Glomerular visceral epithelial cell (primary cell): ENCODE measurements at regions not wholly inside any gene's neighbourhood (a gene's known extent, or its start where the extent isn't known, plus 50 kb on each side); places are given as distances from the start of the nearest gene placed in this dataset.

Experiments used
- DNase-seq: peaks from one replicate; pipeline ENCODE4 v3.0.0-alpha.2; 2016; ENCODE audit errors: extremely low spot score

DNA sequence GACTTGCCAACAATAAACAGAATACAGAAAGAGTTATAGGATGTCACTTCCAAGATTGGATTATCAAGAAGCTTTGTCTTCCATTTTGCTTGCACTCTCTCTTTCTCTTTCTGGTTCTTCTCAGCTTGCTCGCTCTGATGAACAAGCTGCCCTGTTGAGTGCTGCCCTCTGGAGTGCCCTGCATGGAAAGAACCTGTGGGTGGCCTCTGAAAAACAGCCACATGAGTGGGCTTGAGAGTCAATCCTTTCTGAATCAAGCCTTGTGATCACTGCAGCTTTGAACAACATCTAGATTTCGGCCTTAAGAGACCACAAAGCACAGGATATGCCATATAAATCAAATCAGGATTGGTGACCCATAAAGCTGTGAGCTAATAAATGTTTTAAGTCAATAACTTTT lies 185.1 kb downstream of the KIF2B start:
- no peak for DNase-seq

DNA sequence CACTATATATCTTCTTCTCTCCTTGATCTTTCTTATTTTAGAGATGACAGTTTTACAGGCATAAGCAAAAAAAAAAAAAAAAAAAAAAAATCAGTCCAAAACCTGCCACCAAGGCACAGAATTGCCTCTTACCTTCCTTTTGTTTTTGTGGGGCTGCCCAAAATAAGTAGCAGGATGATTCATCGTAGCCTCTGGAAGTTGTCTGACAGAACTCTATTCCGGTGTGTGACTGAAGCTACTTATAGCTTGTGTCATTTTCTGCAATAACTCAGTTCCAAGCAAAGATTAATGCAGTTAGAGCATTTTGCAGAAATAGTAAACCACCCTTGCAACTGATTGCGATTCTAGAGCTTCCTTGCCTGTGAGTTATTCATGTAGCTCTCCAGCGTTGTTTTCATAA lies 186.8 kb downstream of the KIF2B start:
- DNase-seq = no peak

GRCh38 chr17:54013072-54013471 lies 190.3 kb downstream of the KIF2B start:
- DNase-seq = no peak

- DNase-seq = no peak
These were observed 193.0 kb downstream of the KIF2B start for GRCh38 chr17:54015734-54016133.

DNA sequence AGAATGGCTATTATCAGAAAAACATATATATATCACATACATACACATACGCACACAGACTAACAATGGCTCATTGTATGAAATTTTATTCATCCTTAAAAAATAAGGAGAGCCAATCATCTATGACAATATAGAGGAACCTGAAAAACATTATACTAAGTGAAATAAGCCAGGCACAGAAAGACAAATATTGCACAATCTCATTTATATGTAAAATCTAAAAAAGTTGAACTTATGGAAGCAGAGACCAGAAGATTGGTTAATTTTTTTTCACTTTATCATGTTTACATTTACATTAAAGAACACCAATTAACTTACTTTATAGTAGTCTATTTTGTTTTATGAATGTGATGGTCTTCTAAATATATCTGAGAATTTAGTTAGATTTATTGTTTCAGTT lies 198.7 kb downstream of the KIF2B start:
- no peak for DNase-seq

GRCh38 chr17:54028986-54029580 lies 206.4 kb downstream of the KIF2B start:
- no peak for DNase-seq

GRCh38 chr17:54029986-54030385 lies 207.3 kb downstream of the KIF2B start:
- DNase-seq = no peak

DNA sequence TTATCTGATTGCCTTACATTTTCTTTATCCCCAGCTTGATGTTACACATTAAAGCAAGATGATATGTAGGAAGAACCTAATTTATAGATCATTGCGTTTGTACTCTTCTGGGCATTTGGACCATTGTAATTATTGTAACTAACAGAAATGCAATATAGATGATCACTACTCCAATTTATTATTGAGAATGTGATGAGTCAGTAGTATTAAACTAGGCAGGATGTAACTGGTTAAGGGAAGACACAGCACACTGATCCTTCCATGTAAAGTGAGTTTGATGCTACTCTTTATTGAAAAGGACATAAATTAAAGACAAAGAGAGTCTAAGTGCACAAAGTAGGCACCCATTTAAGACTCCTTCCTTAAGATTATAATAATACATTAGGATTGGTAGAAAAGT lies 223.8 kb downstream of the KIF2B start:
- no peak for DNase-seq

DNA sequence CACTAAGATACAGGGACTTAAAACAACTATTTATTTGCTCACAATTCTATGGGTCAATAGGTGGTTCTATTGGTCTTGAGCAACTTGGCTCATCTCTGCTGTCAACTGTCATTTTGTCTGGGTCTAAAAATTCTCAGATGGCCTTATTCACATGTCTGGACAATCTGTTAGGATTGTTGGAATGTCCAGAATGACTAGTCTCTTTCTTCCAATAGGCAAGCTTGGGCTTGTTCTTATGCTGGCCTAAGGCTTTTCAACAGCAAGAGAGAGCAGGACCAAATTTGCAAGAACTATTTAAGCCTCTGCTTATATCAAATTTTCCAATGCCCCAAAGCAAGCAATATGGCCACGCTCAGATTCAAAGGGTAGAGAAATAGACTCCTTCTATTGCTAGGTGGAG lies 240.9 kb downstream of the KIF2B start:
- DNase-seq = no peak

DNA sequence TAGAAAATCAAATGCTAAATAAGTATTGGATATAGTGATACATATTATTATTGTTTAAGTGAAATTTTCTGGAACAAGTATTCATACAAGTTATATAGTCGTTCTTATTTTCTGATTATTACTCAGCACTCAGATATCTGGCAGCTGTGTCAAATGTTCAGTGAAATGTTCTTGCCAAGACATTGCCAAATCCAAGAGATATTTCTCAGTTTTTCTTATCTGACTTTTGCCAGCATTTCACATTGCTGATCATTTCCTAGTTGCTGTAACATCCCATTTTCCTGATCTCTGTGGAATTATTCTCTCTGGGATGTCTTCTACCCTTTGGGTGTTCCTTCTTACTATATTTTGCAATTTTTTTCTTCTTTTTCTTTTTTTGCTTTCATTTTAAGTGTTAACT lies 262.3 kb downstream of the KIF2B start:
- no peak for DNase-seq

GRCh38 chr17:54085934-54086333 lies 263.2 kb downstream of the KIF2B start:
- DNase-seq = no peak

DNA sequence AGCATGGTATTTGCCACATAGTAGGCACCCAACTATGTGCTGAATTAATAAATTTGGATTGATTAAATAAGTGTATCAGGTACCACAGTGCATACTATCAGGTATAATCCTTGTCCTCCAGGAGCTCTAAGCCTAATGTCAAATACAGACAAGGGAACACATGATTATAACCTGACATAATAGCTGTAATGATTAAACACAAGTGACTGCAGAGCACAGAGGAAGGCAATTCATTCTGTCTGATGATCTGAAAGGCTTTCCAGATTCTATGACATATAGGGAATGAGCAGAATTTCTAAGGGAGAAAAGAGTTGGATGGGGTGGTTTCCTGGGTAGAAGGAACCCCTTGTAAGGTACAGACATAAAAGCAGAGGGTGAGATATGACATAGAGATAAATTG lies 273.5 kb downstream of the KIF2B start:
- no peak for DNase-seq

DNA sequence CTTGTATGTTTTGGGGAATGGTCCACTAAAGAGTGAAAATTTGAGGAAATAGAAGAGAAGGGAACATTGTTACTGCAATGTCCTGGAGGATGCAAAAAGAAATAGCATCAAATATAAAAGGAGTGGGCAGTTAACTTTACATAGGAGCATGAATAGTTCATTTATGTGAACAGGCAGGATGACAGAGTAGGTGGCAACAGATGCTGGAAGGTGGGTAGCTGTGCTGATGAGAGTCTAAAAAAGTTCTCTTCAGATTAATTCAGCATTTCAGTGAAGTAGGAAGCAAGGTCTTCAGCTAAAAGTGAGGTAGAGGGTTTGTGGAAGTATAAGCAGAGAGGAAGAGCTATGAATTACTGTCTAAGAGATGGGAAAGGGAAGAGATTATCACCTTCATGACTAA lies 276.5 kb downstream of the KIF2B start:
- no peak for DNase-seq

DNA sequence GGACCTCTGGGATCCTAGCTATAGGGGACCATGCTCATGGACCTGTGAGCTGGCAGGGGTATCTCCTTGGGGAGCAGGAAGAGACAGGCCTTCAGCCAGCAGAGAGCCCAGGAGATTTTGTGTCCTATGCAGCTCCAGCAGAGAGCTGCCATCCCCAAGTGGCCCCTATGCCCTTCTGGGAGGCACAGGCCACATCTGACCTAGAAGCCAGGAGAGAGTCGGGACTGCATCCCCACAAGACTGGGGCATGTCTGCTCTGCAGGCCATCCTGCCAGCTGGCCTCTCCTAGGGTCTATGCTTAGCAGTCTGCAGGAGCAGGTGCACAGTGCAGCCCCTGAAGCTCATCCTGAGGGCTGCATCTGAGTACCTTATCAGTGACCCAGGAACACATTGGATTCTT lies 279.5 kb downstream of the KIF2B start:
- DNase-seq = no peak

GRCh38 chr17:54111576-54111975 lies 288.8 kb downstream of the KIF2B start:
- no peak for DNase-seq

DNA sequence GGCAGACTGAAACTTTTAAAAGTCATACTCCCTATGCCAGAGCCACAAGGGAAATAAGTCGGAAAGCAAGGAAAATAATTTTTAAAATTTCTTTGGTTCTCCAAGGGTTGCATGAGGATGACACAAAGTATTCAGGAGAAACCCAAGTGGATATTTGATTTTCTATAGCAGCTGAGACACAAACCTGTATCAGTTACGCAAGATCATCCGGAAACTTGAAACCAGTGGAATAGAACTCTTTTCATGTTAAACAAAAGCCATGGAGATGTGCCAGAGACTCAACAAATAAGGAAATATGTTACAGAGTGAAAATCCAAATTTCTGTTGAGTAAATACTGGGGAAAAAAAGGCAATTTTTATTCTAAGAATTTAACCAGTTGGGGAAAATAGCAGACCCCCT lies 294.7 kb downstream of the KIF2B start:
- no peak for DNase-seq

GRCh38 chr17:54124456-54124855 lies 301.7 kb downstream of the KIF2B start:
- no peak for DNase-seq

DNA sequence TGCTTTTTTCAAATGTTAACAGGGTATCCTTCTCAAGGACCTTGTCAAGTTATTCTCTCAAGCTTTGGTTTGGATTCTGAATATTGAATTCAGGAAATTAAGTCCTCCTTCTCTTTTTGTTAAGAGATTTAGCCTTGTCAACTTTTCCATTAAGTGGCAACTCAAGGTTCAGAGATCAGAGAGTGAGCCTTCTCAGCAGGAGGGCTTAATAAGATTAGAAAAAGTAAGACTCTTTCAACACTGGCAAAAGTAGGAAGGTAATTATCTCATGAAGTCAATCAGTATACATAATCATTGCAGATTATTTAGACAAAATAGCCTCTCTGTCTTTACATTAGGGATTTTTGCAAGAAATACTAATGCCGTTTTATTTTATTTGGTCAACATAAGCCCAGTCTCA lies 330.7 kb downstream of the KIF2B start:
- no peak for DNase-seq

- no peak for DNase-seq
These were observed 334.8 kb downstream of the KIF2B start for GRCh38 chr17:54157542-54157941.

GRCh38 chr17:54172096-54172984 lies 349.6 kb downstream of the KIF2B start:
- peak; percentile 36 for DNase-seq

GRCh38 chr17:54172985-54173316 lies 350.2 kb downstream of the KIF2B start:
- DNase-seq = no peak

- DNase-seq = no peak
These were observed 355.0 kb downstream of the KIF2B start for GRCh38 chr17:54177606-54178308.

DNA sequence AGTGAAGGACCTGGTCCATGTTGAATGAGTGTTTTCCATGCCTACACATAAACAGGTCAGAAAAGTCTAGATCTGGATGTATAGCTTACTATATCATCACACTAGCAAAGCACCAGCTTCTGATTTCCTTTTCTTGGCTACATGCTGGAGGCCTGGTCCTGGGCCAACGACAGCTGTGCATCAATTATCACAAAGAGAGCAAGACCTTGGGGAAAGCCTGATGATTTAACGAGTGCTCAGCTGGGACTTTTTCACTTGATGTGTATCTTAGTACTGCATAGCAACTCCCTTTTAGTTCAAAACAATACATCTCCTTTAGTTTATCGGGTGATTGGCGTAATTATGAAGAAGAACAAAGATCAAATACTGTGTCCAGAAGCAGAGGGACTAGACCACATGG lies 358.2 kb downstream of the KIF2B start:
- DNase-seq = no peak
